Parathyroid adenoma (tissue), 2 donors: ENCODE measurements at regions not wholly inside any gene's neighbourhood (a gene's known extent, or its start where the extent isn't known, plus 50 kb on each side); places are given as distances from the start of the nearest gene placed in this dataset.
"Not testable (repeated sequence)": the region's sequence is repeated elsewhere in the genome, so short reads cannot be mapped to it uniquely, and the experiment has no call there.

ENCODE experiments used
- H2AFZ ChIP-seq: fragments of 300-600 bp; sonication (generic); one replicate; pipeline ENCODE4 v1.7.0; 2017; ENCODE audit warnings: antibody characterized with exemption, mild to moderate bottlenecking
- H3K27ac ChIP-seq: fragments of 300-600 bp; sonication (generic); one replicate; pipeline ENCODE4 v1.7.0; 2017
- H3K27me3 ChIP-seq: fragments of 300-600 bp; sonication (generic); one replicate; pipeline ENCODE4 v1.7.0; 2017; ENCODE audit warnings: low read length; ENCODE audit not compliant: control insufficient read depth, insufficient read depth
- H3K36me3 ChIP-seq: fragments of 300-600 bp; sonication (generic); one replicate; pipeline ENCODE4 v1.7.0; 2017; ENCODE audit warnings: low read length; ENCODE audit not compliant: control insufficient read depth, insufficient read depth
- H3K4me1 ChIP-seq: fragments of 300-600 bp; sonication (generic); one replicate; pipeline ENCODE4 v1.7.0; 2017; ENCODE audit warnings: control low read depth
- H3K4me2 ChIP-seq: fragments of 300-600 bp; sonication (generic); one replicate; pipeline ENCODE4 v1.7.0; 2017; ENCODE audit warnings: low read length
- H3K4me3 ChIP-seq: fragments of 300-600 bp; sonication (generic); one replicate; pipeline ENCODE4 v1.7.0; 2017; ENCODE audit warnings: low read depth, low read length
- H3K79me2 ChIP-seq: fragments of 300-600 bp; sonication (generic); one replicate; pipeline ENCODE4 v1.7.0; 2017; ENCODE audit warnings: control low read depth
- H3K9ac ChIP-seq: fragments of 300-600 bp; sonication (generic); one replicate; pipeline ENCODE4 v1.7.0; 2017; ENCODE audit warnings: mild to moderate bottlenecking
- H3K9me3 ChIP-seq: fragments of 300-600 bp; sonication (generic); one replicate; pipeline ENCODE4 v1.7.0; 2017; ENCODE audit warnings: low read length; ENCODE audit not compliant: control insufficient read depth
- donor health status: primary hyperparathyroidism.

- H3K9me3 ChIP-seq, H3K4me3 ChIP-seq, H3K4me1 ChIP-seq, H3K27ac ChIP-seq, H3K36me3 ChIP-seq, H3K9ac ChIP-seq, H3K27me3 ChIP-seq, H3K4me2 ChIP-seq, H3K79me2 ChIP-seq, H2AFZ ChIP-seq: not testable (repeated sequence)
Measured at GRCh38 chr2:111331099-111331724, 210.5 kb downstream of the BCL2L11 start.

GRCh38 chr2:111335220-111335907 is 214.7 kb downstream of the BCL2L11 start:
- not testable (repeated sequence) for H3K36me3 ChIP-seq, H3K4me3 ChIP-seq, H3K9me3 ChIP-seq, H3K4me2 ChIP-seq, H3K4me1 ChIP-seq, H2AFZ ChIP-seq, H3K9ac ChIP-seq, H3K79me2 ChIP-seq, H3K27me3 ChIP-seq, H3K27ac ChIP-seq

- not testable (repeated sequence) for H3K27me3 ChIP-seq, H2AFZ ChIP-seq, H3K27ac ChIP-seq, H3K4me3 ChIP-seq, H3K4me2 ChIP-seq, H3K9me3 ChIP-seq, H3K36me3 ChIP-seq, H3K79me2 ChIP-seq, H3K4me1 ChIP-seq, H3K9ac ChIP-seq
Measured at GRCh38 chr2:111338474-111338873, 217.8 kb downstream of the BCL2L11 start.

- not testable (repeated sequence) for H3K36me3 ChIP-seq, H3K4me2 ChIP-seq, H3K4me3 ChIP-seq, H3K27me3 ChIP-seq, H2AFZ ChIP-seq, H3K27ac ChIP-seq, H3K79me2 ChIP-seq, H3K4me1 ChIP-seq, H3K9me3 ChIP-seq, H3K9ac ChIP-seq
Measured at GRCh38 chr2:111339476-111339875, 218.8 kb downstream of the BCL2L11 start.

- not testable (repeated sequence) for H3K79me2 ChIP-seq, H3K4me3 ChIP-seq, H3K27ac ChIP-seq, H3K9ac ChIP-seq, H3K4me2 ChIP-seq, H3K4me1 ChIP-seq, H3K27me3 ChIP-seq, H3K36me3 ChIP-seq, H3K9me3 ChIP-seq, H2AFZ ChIP-seq
Measured at GRCh38 chr2:111344590-111344989, 223.9 kb downstream of the BCL2L11 start.

GRCh38 chr2:111345439-111345838 is 224.7 kb downstream of the BCL2L11 start:
- not testable (repeated sequence) for H3K27me3 ChIP-seq, H3K9me3 ChIP-seq, H2AFZ ChIP-seq, H3K4me1 ChIP-seq, H3K79me2 ChIP-seq, H3K4me3 ChIP-seq, H3K36me3 ChIP-seq, H3K4me2 ChIP-seq, H3K9ac ChIP-seq, H3K27ac ChIP-seq

GRCh38 chr2:111346018-111346930 is 225.6 kb downstream of the BCL2L11 start:
- not testable (repeated sequence) for H3K36me3 ChIP-seq, H3K79me2 ChIP-seq, H3K4me2 ChIP-seq, H3K9ac ChIP-seq, H3K4me3 ChIP-seq, H3K27ac ChIP-seq, H3K9me3 ChIP-seq, H3K27me3 ChIP-seq, H3K4me1 ChIP-seq, H2AFZ ChIP-seq

GRCh38 chr2:111347695-111348094 is 227.0 kb downstream of the BCL2L11 start:
- not testable (repeated sequence) for H3K27me3 ChIP-seq, H3K4me1 ChIP-seq, H2AFZ ChIP-seq, H3K9ac ChIP-seq, H3K9me3 ChIP-seq, H3K4me2 ChIP-seq, H3K4me3 ChIP-seq, H3K27ac ChIP-seq, H3K36me3 ChIP-seq, H3K79me2 ChIP-seq

- H3K9ac ChIP-seq, H3K9me3 ChIP-seq, H3K27me3 ChIP-seq, H3K4me1 ChIP-seq, H3K36me3 ChIP-seq, H3K4me2 ChIP-seq, H3K27ac ChIP-seq, H3K4me3 ChIP-seq, H2AFZ ChIP-seq, H3K79me2 ChIP-seq: not testable (repeated sequence)
Measured at GRCh38 chr2:111348316-111348715, 227.6 kb downstream of the BCL2L11 start.

GRCh38 chr2:111355022-111355817 is 234.5 kb downstream of the BCL2L11 start:
- H3K4me3 ChIP-seq, H3K79me2 ChIP-seq, H3K9ac ChIP-seq, H3K4me1 ChIP-seq, H3K4me2 ChIP-seq, H3K27me3 ChIP-seq, H3K36me3 ChIP-seq, H3K9me3 ChIP-seq: not testable (repeated sequence)
- H2AFZ ChIP-seq, result peak overlapping the region; percentile 48
- peak overlapping the region; percentile 0 for H3K27ac ChIP-seq
